HG02678 (cell line): ENCODE measurements at regions not wholly inside any gene's neighbourhood (a gene's known extent, or its start where the extent isn't known, plus 50 kb on each side); places are given as distances from the start of the nearest gene placed in this dataset.

Source experiments
- ATAC-seq: cut with Tn5 transposase; IDR thresholded peaks from one replicate; pipeline ENCODE4 v1.9.1; 2021; ENCODE audit warnings: mild to moderate bottlenecking, moderate library complexity; ENCODE audit not compliant: unreplicated experiment

DNA sequence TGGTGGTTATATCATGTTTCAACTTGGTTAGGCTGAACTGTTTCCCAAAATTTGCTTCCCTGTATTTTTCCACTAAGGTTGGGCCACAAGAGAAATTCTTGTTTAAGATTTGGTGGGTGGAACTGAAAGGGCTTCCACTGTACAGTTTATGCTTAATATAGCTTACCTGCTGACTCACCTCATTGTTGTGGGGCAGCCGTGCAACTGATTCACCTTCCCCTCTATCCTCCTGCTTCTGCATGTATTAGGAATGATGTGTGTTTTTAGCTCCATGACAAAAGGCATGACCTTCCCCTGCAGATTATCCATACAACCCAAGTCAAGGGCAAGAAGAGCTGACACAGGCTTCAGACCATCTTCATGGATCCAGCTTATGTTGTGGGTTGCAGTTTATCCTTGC, 98.4 kb upstream of the GULP1 start:
- ATAC-seq = no peak

GRCh38 chr2:188196343-188197008, 95.2 kb upstream of the GULP1 start:
- no peak for ATAC-seq

GRCh38 chr2:188199716-188200128, 92.0 kb upstream of the GULP1 start:
- no peak for ATAC-seq

DNA sequence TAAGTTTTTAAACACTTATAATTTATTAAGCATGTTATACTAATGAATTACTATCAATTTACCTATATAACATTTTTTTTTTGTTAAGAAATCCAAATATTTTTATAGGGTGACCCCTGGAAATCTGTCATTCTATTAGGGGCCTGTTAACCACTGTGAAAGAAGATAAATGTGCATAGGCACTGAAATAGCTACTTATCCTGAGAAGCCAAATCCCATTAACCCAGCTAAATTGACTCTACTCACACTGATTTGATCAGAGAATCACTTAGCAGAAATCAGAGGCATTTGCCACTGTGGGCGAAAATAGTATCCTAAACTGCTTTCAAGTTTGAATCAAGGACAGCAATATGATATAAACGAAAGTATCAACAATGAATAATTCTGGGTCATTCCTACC, 90.0 kb upstream of the GULP1 start:
- ATAC-seq = no peak

DNA sequence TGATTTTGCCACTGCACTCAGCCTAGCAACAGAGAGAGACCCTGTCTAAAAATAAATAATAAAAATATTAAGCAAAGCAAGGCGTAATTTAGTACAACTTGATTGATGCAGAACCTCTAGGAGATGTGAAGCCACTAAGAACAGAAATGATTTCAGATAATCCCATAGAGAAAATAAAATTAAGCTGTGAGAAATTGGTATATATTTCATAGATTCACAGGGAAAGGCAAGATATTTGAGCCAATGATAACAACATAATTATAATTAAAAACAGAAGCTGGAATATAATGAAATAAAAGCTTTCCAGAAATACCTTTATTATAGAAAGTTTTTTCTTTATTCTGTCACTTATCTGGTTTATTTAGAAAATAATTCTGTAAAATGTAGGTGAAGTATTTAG, 88.9 kb upstream of the GULP1 start:
- ATAC-seq = no peak

GRCh38 chr2:188203776-188204175, 87.9 kb upstream of the GULP1 start:
- no peak for ATAC-seq

DNA sequence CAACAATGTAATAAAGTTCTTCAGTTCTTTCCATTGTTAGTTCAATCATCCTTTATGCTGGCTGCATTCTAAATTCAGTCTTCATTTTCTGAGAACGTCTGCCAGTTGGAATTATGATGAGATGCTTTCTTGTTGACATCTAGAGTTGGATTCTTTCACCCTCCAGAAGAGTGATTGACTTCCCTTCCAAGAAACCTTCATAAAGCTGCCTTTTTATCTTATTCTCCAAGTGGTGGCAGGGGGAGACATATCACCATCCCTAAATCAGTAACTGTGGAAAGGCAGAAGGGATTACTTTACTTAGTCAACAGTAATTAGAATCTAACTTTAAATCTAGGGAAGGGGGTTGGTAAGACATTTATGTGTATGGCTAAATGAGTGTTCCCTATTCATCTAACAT, 86.8 kb upstream of the GULP1 start:
- no peak for ATAC-seq

DNA sequence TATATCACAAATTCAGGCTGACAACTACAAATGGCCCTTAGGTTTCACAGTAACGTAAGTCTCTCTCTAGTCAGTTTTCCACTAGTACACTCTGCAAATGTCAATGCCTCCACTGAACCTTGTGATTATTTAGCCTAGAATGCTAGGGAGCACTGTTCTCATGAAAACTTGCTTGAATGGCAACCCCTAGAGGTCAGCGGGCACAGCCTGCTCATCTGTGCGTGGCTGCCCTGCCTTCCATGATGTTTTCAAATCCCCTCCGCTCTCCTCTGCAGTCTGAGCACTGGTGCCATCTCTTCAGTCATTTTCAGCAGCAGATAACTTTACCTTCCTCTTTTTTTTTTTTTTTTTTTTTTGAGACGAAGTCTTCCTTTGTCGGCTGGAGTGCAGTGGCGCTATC, 84.1 kb upstream of the GULP1 start:
- ATAC-seq = no peak

- no peak for ATAC-seq
These were observed 82.5 kb upstream of the GULP1 start for GRCh38 chr2:188209218-188209617.

DNA sequence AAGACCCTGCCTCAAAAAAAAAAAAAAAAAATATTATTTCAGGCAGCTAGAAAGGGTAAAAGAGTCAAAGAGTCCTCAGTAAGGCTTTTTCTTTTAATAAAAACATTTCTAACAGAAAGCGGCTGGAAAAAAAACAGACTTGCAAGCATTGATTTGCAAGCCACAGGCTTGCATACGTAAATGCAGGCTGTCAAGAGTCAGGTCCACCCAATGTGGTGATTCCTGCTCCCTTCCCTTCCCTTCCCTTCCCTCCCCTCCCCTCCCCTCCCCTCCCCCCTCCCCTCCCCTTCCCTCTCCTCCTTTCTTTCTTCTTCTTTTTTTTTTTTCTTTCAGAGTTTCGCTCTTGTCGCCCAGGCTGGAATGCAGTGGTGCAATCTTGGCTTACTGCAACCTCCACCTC, 74.4 kb upstream of the GULP1 start:
- ATAC-seq = no peak

- ATAC-seq = no peak
These were observed 72.1 kb upstream of the GULP1 start for GRCh38 chr2:188219541-188219940.

- no peak for ATAC-seq
These were observed 71.1 kb upstream of the GULP1 start for GRCh38 chr2:188220535-188220934.

DNA sequence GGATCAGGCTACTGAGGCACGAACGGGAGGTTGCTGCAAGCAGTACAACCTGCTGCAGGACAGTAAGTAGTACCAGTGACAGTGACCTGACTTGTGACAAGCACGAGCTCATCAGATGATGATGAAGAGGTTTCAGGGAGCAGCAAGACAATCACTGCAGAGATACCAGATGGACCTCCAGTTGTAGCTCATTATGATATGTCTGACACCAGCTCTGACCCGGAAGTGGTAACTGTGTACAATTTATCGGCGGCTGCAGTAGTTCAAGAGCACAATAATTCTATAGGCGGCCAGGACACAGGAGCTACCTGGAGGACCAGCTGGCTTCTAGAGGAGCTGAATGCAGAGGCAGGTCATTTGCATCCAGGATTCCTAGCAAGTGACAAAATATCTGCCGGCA, 64.0 kb upstream of the GULP1 start:
- ATAC-seq = no peak

- ATAC-seq = peak; percentile 87
These were observed 56.3 kb upstream of the GULP1 start for GRCh38 chr2:188235364-188235763.

DNA sequence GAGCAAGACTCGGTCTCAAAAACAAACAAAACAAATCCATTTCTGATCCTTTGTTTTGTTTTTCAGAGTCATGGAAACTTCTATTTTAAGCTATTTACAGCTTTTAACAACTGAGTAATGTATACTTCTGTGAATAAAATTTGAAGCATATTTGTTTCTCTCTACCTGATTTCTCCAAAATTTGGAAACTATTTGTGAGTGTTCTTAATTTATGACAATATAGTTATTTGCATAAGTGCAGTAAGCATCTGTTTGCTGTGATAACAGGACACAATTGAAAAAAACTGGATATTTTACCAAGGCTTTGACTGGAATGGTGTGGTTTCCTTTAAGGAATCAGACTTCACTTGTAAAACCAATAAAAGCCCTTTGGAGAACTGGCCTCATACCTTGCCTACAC, 53.3 kb upstream of the GULP1 start:
- no peak for ATAC-seq
